ENCODE measurements at regions not wholly inside any gene's neighbourhood (a gene's known extent, or its start where the extent isn't known, plus 50 kb on each side); places are given as distances from the start of the nearest gene placed in this dataset.

- TF ChIP-seq EZH2 (IDR thresholded peaks at IDR 0.05; ENCODE audit: borderline replicate concordance, low read length) = no peak
- TF ChIP-seq CTCF (conservative IDR thresholded peaks at IDR 0.05 in 1 of 2, IDR thresholded peaks at IDR 0.05 in 1 of 2; ENCODE audit: extremely low read depth in 1 of 2, insufficient read depth in 1 of 2, low read depth in 1 of 2, low read length in 2 of 2) = no peak
These were observed 601.1 kb upstream of the SETBP1 start for GRCh38 chr18:44079606-44080005.

All from mammary epithelial cell (primary cell).